ENCODE measurements at regions not wholly inside any gene's neighbourhood (a gene's known extent, or its start where the extent isn't known, plus 50 kb on each side); places are given as distances from the start of the nearest gene placed in this dataset.

DNA sequence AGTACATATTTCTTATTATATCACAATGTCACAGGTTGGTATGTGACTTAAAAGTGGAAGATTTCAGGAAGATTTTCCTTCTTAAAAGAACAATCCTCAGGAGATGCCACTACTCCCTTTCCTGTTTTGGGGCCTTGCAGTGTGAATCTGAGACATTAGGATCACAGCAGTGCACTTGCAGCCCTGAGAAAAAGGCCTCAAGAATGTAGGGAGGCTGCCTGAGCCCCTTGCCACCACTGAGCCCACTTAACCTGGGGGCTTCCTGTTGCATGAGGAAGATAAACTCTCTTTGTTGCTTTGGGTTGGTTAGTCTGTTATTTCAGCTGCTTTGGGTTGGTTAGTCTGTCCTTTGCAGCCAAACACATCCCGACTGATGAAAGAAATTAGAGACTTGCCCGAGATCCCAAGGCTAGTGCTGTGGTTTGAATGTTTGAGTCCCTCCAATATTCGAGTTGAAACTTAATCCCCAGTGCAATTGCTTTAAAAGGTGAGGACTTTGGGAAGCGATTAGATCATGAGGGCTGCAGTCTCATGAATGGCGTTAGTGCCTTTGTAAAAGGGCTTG, 151.3 kb upstream of the SP4 start:
- FAIRE-seq (no peak), DNase-seq (ENCODE audit: insufficient read length, low spot score) (no peak)
- TF ChIP-seq, protein P1, sequence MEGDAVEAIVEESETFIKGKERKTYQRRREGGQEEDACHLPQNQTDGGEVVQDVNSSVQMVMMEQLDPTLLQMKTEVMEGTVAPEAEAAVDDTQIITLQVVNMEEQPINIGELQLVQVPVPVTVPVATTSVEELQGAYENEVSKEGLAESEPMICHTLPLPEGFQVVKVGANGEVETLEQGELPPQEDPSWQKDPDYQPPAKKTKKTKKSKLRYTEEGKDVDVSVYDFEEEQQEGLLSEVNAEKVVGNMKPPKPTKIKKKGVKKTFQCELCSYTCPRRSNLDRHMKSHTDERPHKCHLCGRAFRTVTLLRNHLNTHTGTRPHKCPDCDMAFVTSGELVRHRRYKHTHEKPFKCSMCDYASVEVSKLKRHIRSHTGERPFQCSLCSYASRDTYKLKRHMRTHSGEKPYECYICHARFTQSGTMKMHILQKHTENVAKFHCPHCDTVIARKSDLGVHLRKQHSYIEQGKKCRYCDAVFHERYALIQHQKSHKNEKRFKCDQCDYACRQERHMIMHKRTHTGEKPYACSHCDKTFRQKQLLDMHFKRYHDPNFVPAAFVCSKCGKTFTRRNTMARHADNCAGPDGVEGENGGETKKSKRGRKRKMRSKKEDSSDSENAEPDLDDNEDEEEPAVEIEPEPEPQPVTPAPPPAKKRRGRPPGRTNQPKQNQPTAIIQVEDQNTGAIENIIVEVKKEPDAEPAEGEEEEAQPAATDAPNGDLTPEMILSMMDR (IDR thresholded peaks at IDR 0.05; ENCODE audit: insufficient read depth, missing control alignments) = no peak

DNA sequence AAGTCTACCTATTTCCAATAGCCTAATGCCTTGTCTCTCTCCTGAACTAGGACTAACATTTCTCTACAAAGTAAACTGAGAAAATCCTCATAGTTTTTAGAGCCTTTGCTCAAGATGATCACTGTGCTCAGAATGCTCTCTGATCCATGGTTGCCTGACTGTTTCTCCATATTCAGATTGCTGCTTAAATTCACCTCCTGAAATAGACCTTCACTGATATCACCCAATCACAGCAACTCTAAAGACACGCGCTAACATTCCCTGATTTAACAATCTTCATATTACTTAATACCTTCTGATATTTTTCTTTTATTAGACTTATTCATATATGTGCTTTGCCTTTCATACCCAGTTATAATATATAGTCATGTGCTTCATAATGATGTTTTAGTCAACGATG, 148.9 kb upstream of the SP4 start:
- TF ChIP-seq, protein P1 (IDR thresholded peaks at IDR 0.05; ENCODE audit: insufficient read depth, missing control alignments) = no peak
- DNase-seq (ENCODE audit: insufficient read length, low spot score) (no peak), FAIRE-seq (no peak)

DNA sequence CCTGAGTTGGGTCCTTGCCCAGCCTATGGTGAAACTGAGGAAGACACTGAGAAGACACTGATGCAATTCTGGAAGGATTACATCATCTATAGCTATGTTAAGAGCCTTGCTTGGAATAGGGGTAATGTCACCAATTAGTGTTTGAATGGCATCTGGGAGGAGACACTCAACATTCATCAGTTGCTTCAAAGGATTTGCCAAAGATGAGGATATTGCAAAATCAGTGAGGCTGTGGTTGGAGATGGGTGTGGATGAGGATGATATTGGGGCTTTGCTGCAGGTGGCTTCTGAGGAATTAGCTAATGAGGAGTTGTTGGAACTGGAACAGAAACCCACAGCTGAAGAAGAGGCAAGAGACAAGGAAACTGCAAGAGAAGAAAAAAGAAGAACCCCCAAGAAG, 146.7 kb upstream of the SP4 start:
- FAIRE-seq (no peak), DNase-seq (ENCODE audit: insufficient read length, low spot score) (no peak)
- TF ChIP-seq, protein P1 (IDR thresholded peaks at IDR 0.05; ENCODE audit: insufficient read depth, missing control alignments) = no peak

DNA sequence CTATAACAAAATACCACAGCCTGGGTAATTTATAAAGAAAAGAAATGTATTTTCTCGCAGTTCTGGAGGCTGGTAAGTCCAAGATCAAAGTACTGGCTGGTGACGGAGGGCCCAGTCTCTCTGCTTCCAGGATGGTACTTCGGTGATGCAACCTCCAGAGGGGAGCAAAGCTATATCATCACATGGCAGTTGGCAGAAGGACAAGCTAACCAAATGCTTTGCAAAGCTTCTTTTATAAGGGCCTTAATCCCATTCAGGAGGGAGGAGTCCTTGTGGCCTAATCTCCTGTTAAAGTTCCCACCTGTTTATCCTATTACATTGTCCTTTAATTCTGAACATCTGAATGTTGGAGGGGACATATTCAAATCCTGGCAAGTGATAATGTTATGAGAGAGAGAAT, 134.1 kb upstream of the SP4 start:
- DNase-seq (ENCODE audit: insufficient read length, low spot score) (no peak), FAIRE-seq (no peak)
- TF ChIP-seq, protein P1 (IDR thresholded peaks at IDR 0.05; ENCODE audit: insufficient read depth, missing control alignments) = peak; percentile 52

DNA sequence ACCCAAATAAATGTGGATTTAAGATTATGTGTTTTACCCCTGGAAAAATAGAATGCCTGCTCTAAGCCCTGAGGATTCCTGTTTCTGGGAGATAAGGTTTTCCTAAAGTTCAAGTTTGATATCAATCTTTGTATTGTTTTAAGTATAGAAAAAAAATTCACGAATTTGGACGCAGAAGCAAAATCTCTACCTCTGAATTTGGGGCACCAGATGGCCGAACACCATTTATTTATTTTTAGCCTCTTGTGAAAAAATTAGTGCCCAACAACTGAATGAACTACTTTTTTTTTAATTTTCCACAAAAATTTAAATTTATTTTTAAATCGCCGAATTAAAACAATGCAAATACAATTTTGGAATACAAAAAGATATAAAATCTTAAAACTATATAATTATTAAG, 128.1 kb upstream of the SP4 start:
- FAIRE-seq = no peak
- no peak for DNase-seq (ENCODE audit: insufficient read length, low spot score)
- TF ChIP-seq, protein P1 (IDR thresholded peaks at IDR 0.05; ENCODE audit: insufficient read depth, missing control alignments) = no peak

DNA sequence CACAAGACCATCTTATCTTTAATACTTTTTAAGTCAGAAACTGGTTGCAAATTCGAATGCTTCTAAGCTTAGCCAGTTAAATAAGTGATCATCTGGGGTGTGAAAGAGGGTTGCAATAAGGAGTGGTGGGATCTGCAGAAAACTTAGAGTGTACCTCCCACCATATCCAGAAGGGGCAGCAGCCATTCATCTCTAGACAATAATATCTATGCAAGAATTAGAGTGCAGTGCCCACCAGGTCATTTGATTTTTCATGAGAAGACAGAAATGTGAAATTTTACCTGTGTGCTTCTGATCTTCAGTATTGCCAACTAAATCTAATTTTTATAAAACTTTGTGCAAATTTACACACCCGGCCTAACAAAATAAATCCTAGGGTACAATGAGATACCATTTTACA, 127.2 kb upstream of the SP4 start:
- FAIRE-seq = no peak
- DNase-seq (ENCODE audit: insufficient read length, low spot score) = no peak

DNA sequence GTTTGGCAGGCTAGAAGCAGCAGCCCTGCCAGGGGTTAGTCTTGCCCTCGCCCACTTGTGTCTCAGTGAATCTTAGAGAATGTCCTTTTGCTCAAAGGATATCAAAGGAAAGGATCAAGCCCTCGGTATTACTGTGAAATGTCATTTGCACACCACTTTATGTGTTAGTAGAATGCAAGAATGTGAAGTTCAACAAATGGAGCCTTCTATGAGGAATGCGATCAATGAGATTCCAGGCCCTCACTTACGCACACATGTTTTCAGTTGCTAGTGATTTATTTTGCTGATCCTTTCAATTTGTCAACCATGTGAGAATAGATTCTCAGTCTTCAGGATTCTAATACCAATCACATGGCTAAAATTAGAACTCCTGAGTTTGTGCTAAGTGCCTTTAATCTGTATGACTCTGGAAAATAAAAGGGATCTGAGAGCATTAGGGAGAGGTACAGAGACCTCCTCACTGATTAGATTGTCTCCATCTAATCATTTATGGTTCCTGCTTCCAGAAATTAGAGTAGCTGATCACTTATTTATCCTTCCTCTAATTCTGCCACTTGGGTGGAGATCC, 123.0 kb upstream of the SP4 start:
- TF ChIP-seq, protein P1 (IDR thresholded peaks at IDR 0.05; ENCODE audit: insufficient read depth, missing control alignments) = no peak
- FAIRE-seq (no peak), DNase-seq (ENCODE audit: insufficient read length, low spot score) (no peak)

More for the DNA sequence above, 127.2 kb upstream of the SP4 start:
- TF ChIP-seq, protein P1 (IDR thresholded peaks at IDR 0.05; ENCODE audit: insufficient read depth, missing control alignments) = peak; percentile 10
